ENCODE measurements at regions not wholly inside any gene's neighbourhood (a gene's known extent, or its start where the extent isn't known, plus 50 kb on each side); places are given as distances from the start of the nearest gene placed in this dataset.

- intact Hi-C loops (cut with DNase I; ENCODE audit: low total_unique reads): no loop called here
- WGBS, 2 donors: 60 to 63% methylated on average over 1 of the region's 1 CpG
- no peak for DNase-seq (ENCODE audit: low spot score in 2 of 2)
- H3K4me3 ChIP-seq (ENCODE audit: low read depth, poor library complexity, severe bottlenecking): no peak overlapping the region
- TF ChIP-seq, protein P1, sequence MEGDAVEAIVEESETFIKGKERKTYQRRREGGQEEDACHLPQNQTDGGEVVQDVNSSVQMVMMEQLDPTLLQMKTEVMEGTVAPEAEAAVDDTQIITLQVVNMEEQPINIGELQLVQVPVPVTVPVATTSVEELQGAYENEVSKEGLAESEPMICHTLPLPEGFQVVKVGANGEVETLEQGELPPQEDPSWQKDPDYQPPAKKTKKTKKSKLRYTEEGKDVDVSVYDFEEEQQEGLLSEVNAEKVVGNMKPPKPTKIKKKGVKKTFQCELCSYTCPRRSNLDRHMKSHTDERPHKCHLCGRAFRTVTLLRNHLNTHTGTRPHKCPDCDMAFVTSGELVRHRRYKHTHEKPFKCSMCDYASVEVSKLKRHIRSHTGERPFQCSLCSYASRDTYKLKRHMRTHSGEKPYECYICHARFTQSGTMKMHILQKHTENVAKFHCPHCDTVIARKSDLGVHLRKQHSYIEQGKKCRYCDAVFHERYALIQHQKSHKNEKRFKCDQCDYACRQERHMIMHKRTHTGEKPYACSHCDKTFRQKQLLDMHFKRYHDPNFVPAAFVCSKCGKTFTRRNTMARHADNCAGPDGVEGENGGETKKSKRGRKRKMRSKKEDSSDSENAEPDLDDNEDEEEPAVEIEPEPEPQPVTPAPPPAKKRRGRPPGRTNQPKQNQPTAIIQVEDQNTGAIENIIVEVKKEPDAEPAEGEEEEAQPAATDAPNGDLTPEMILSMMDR (IDR thresholded peaks at IDR 0.05): no peak
- TF ChIP-seq POLR2A (IDR thresholded peaks at IDR 0.05): no peak
Measured at GRCh38 chr11:24082860-24083259, 414.0 kb upstream of the LUZP2 start.

DNA sequence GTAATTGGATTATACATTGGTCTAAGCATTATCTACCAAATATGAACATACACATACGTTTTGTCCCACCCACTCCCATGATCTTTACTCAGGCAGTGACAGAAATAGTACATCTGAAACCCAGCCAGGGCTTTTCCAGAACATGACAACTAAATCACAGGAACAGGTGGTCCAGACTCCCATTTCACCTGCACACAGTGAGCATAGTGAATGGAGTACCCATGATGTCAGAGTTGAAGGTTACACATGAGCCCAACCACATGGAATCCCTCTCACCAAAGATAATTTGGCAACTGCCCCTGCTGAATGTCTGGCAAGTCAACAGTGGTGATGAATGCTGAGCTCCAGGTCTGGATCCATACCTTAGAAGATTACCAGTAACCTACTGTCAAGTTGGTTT is 411.9 kb upstream of the LUZP2 start:
- H3K4me3 ChIP-seq (ENCODE audit: low read depth, poor library complexity, severe bottlenecking): no peak overlapping the region
- intact Hi-C loops (cut with DNase I; ENCODE audit: low total_unique reads): no loop called here
- no peak for TF ChIP-seq POLR2A (IDR thresholded peaks at IDR 0.05)
- TF ChIP-seq, protein P1 (IDR thresholded peaks at IDR 0.05): no peak
- no peak for DNase-seq (ENCODE audit: low spot score in 2 of 2)
- 42 to 55% methylated on average over 1 of the region's 1 CpG for WGBS, 2 donors

- TF ChIP-seq POLR2A (IDR thresholded peaks at IDR 0.05): no peak
- TF ChIP-seq, protein P1 (IDR thresholded peaks at IDR 0.05): no peak
- no peak overlapping the region for H3K4me3 ChIP-seq (ENCODE audit: low read depth, poor library complexity, severe bottlenecking)
- DNase-seq (ENCODE audit: low spot score in 2 of 2): no peak
- WGBS, 2 donors: 78 to 85% methylated on average over 2 of the region's 2 CpGs
- intact Hi-C loops (cut with DNase I; ENCODE audit: low total_unique reads): no loop called here
Measured at GRCh38 chr11:24086921-24087320, 409.9 kb upstream of the LUZP2 start.

DNA sequence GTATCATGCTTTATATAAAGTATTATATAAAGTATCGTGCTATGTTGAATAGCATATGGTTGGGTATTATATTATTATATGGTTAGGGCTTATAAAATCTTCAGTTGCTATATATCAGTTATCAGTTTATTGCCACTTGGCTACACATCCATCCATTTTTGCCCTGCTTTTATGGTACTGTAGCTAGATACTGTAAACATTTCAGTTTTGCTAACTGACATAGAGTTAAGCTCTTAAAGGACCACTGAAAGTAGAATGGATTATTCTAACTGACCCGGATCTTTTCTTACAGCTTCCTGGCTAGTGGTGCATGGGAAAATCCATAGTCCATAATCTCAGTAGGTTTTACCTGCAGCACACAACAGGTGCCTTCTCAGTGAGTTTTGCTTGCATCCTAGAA is 405.3 kb upstream of the LUZP2 start:
- no peak for DNase-seq (ENCODE audit: low spot score in 2 of 2)
- intact Hi-C loops (cut with DNase I; ENCODE audit: low total_unique reads): no loop called here
- H3K4me3 ChIP-seq (ENCODE audit: low read depth, poor library complexity, severe bottlenecking): no peak overlapping the region
- no peak for TF ChIP-seq POLR2A (IDR thresholded peaks at IDR 0.05)
- TF ChIP-seq, protein P1 (IDR thresholded peaks at IDR 0.05): no peak
- WGBS, 2 donors: 95 to 96% methylated on average over 2 of the region's 2 CpGs

DNA sequence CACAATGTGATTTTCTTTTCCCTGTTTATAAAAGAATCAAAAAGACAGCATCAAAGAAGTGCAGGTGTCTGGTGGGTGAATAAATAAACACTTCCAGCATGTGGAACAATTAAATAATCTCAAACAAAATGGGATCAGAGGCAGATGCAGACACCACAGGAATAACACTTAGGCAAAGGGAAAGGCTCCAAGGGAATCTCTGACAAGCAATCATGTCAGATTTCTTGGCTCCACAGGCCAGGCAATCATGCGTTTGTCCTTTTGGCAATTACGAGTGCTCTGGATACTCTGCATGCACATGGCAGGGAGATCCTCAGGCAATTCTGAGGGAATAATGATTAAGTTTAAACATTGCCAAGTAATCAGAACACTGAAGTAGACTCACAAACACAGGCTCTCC is 403.5 kb upstream of the LUZP2 start:
- no peak overlapping the region for H3K4me3 ChIP-seq (ENCODE audit: low read depth, poor library complexity, severe bottlenecking)
- no peak for DNase-seq (ENCODE audit: low spot score in 2 of 2)
- TF ChIP-seq, protein P1 (IDR thresholded peaks at IDR 0.05): no peak
- 18 to 20% methylated on average over 2 of the region's 2 CpGs for WGBS, 2 donors
- intact Hi-C loops (cut with DNase I; ENCODE audit: low total_unique reads): no loop called here

- no peak for DNase-seq (ENCODE audit: low spot score in 2 of 2)
- intact Hi-C loops (cut with DNase I; ENCODE audit: low total_unique reads): no loop called here
- TF ChIP-seq, protein P1 (IDR thresholded peaks at IDR 0.05): no peak
- no peak for TF ChIP-seq POLR2A (IDR thresholded peaks at IDR 0.05)
- WGBS, 2 donors: 77% methylated on average over 3 of the region's 3 CpGs
- no peak overlapping the region for H3K4me3 ChIP-seq (ENCODE audit: low read depth, poor library complexity, severe bottlenecking)
Measured at GRCh38 chr11:24108609-24109008, 388.2 kb upstream of the LUZP2 start.
